HL-60/S4 treated with phorbol 12-myristate 13-acetate at 8.2 ng/mL for 4 days and 3 days (cell line): ENCODE measurements at regions not wholly inside any gene's neighbourhood (a gene's known extent, or its start where the extent isn't known, plus 50 kb on each side); places are given as distances from the start of the nearest gene placed in this dataset.

Experiments
- in situ Hi-C: fragments of 300-500 bp; cut with MboI; formaldehyde crosslinking; loops from 2 replicates; pipeline ENCODE4 v1.15.0; 2022; ENCODE audit warnings: low sequenced_read_pairs

DNA sequence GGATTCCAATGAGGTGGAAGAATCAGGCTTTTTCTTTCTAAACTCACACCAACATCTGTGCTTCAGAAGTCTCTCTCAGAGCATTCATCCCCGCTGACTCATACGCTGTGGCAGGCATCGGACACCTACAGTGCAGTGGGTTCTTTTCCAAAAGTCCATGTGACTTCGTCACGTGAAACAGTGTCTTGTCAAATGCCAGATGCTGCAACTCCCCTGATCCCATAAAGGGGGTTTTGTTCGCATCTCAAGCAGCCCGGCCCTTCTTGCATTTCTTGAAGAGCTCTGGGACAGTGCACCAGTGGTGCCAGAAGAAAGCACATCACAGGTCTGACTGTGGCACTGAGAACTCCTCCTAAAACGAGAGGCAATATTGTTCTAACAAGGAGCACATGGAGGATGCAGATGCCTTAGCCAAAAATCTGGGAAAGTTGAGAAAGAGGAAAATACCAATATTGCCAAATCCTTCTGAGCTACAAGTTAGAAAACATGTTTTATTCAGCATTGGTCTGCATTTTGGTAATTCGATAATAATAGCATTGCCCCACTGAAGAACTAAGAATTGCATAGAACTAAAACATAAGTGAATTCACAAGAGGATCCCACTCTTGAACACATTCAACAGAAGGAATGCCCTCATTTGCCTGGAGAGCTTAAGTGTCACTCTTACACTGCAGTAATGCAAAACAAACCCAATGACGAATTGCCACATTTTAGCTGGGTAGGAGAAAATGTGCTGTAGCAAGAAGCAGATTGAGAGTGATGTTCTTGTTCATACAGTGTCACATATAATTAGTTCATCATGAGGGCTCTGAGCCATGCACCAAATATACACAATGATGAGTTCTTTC, 204.4 kb downstream of the CXCL12 start:
- in situ Hi-C loops, result no loop called here

DNA sequence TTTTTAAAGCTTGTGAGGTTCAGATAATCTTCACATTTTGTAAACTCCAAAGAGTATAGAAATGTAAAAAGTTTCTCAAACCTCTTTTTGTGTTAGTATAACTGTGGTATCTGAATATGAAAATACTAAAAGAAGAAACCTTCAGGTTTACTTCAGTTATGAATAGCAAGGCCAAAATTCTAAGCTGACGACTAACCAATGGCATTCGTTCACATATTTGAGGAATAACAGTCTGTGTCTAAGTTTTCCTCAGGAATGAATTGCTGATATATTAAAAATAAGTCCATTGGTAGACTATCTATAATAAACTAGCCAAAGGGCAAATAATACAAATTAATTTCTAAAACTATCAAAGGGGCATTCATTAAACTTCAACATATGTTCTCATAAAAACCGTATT, 206.0 kb downstream of the CXCL12 start:
- in situ Hi-C loops, result no loop called here

DNA sequence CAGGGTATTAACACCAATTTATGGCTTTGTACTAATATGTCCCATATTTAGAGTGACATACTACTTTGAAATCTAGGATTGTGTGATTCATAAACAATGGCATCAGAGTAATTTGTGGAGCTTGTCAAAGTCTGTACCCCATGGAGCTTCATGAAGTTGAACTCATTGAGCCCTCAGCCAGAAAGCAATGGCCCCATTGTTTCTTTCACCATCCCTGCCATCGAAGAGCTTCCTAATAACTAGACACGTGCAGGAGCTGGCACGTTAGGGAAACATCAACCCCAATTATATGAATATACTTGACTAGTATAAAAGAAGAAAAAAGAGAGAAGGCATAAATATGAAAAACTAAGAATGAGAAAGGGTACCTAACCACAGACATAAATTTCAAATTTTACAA, 206.6 kb downstream of the CXCL12 start:
- in situ Hi-C loops, result no loop called here

DNA sequence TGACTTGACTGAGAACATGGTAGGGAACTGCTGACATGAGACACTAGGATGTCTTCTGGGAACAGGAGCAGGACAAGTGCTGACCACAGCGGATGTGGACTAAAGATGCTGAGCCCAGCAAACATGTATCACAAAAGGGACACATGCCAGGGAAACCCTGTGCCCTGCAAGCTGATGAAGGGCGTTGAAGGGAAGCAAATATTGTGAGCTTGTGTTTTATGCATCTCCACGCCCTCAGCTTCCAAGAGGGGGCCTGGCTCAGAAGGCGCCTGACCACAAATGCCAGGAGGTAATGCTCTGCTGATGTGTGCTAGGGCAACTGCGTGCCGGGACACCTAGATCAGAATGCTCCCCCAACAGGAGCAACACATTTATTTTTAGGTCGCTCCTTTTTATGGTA, 207.3 kb downstream of the CXCL12 start:
- in situ Hi-C loops, result no loop called here

DNA sequence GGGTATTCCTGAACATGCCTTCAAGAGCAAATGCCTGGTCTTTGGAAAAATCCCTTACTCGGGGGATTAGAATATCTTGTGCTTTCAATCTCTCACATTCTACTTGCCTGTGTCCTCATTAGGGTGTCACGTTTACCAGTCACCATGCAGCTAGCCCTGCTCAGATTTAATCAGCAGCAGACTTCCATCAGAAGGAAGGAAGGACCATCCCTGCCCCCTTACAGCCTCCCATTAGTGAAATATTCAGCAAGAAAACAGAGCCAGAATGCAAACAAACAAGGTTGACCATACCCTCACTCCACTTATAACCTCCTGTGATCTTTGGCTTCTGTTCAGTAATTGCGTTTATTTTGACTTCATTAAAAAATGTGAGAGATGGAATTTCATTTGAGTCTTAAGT, 208.6 kb downstream of the CXCL12 start:
- in situ Hi-C loops, result no loop called here

DNA sequence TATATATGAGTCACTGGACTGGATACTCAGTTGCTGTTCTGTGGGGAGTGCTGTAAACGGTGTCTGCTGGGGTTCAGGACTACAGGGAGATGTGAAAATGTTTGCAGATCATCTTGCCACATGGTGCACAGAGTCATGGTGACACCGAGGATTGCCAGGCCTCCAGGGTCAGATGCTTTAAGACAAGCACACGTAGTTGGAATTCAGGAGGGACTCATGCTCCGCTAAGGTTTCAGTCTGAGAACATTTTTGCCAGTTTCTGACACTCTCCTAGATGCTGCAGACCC, 211.3 kb downstream of the CXCL12 start:
- in situ Hi-C loops, result no loop called here

DNA sequence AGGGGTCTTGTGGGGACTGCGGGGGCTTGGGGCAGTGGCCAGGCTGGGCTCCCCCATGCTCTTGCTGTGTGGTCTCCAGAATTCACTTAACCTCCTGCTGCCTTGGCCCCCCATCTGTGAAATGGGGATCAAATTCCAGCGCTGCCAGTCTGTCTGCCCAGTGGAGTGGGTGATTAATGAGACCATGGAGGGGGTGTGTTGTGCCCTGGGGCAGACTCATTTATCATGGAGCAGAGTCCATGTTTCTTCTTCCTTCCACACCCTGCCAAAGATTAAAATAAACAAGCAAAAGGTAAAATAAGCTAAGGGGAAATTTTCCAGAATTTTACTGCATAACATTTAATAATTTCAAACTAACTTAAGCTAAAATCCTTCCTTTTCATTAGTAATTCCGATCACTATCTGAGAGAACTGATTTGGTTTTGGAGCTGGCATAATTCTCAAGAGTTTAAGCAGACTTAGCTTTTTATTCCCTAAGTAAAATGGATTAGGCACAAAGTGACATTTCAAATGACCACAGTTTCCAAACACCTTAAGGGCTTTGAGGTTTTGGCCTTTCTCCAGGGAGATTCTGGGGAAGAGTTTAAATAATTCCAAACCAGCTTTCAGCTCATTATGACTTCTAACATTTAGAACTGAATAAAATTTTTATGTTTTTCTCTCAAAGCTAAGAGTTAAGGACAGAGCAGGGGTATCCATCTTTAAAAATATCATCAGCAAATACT, 211.9 kb downstream of the CXCL12 start:
- in situ Hi-C loops, result no loop called here

DNA sequence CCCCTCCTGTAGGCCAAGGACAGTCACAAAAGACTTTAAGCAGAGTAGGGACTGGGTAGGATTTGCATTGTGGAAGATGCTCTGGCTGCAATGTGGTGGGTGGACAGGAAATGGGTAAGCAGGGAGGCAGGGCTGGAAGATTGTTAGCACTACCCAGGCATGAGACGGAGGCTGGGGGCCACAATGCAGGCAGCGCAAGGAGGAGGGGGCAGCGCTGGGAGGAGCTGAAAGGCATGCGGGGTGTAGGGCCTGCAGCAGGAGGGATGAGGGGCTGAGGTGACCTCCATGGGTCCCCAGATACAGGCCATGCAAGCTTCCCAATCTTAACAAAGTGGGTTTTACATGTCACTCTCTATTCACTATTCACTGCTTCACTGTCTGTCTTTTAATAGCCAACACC, 213.1 kb downstream of the CXCL12 start:
- in situ Hi-C loops, result no loop called here

DNA sequence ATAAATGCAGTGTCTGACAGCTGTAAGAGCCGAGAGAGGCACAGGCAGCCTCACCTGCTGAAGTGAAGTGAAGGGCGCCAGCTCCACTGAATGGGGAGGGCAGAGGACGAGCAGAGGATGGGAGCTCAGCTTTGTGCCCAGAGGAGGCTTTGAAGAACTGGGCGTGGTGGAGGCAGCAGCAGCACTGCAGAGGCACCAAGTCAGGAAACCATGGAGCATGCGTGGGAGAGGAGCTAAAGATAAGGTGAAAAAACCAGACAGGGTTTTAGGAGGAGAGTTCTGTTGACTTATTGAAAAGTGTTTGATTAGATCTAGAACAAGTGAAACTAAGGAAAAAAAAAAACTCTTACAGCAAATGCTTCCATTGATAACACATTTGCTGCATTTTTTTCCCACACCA, 216.4 kb downstream of the CXCL12 start:
- in situ Hi-C loops, result no loop called here

DNA sequence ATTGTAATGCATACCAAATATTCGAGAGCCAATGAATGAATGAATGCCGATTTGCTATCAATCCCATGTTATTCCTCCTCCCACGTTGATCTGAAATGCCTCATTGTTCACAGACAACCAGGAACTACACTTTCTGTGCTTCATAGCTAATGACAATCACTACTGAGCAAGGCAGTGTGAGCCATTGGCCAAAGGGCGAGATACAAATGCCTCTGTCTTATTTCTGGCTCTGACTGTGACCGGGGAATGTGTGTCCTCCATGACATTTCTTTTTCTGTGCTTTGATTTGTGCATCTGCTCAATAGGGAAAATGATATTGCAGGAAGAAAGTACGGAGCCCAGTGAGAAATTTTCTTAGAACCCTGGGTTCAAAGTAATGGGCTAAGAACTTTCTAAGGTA, 217.1 kb downstream of the CXCL12 start:
- in situ Hi-C loops, result no loop called here

DNA sequence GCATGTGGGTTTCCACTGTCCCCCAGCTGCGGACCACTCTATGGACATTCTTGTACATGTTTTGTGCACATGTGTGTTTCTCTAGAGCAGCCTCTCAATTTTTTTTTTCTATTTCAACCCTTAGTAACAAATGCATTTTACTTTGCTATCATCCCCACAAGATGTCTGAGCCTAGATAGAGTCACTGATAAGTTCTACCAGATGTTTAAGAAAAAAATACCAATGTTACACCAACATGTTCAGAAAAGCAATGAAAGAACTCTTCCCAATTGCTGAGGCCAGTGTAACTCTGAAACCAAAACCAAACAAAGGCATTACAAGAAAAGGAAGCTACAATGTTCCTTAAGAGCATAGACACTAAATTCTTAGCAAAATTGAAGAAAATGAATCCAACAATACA, 218.5 kb downstream of the CXCL12 start:
- in situ Hi-C loops, result no loop called here

DNA sequence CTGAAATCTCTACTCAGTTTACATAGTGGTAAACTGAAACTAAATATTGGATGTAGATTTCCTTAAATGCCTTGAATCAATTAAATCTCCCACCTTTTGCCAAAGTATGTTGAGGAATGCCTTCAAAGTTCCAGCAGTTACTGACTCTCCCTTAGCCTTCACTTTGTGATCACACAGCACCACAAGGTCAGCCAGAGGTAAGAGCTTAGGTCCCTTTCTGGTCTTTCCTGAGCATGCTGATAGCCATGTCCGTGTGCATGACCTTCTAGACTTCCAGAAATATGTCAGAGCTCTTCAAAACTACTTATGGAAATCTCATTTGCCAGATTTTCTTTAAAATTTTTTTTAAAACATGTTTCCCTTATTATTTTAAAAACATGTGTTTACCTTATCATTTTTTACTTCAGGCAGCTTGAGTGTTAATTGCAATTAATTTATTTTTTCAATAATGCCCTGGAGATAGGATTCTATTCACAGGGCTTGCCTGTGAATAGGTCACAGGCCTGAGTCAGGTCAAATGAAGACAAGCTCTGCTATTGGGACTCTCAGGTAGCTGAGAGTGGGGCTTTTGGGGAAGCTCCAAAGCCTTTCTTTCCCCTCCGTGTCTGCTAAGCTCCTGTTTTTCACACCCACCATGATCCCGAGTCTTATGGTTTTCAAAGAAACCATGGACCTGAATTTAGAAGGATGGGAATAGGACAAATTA, 220.5 kb downstream of the CXCL12 start:
- in situ Hi-C loops, result no loop called here

DNA sequence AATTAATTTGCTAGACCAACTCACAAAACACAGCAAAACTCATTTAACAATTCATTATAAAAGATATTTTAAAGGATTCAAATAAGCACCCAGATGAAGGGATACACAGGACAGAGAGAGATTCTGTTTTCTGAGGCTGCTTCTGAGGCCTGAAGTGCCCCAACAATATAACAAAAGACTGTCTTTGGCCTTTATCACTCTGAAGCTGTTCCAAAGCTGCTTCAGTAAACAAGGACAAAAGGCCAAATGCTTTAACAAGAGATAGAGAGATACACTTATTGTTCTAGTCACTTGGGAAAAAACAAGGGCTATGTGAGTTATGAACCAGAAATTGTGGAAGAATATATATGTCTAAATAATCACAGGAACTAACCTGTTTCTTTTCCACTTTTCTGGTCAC, 223.7 kb downstream of the CXCL12 start:
- in situ Hi-C loops, result no loop called here

DNA sequence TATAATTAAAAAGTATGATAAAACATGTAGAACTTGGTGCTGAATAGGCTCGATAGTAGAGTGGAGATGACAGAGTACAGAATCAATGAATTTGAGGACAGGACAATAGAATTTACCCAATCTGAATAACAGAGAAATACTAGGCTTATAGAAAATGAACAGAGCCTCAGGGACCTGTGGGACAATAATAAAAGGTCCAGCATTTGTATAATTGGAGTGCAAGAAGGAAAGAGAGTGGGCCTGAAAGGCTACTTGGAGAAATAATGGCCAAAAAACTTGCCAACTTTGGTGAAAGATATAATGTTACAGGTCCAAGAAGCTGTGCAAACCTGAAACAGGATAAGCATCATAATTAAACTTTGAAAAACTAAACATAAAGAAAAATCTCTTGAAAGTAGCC, 227.3 kb downstream of the CXCL12 start:
- in situ Hi-C loops, result no loop called here

DNA sequence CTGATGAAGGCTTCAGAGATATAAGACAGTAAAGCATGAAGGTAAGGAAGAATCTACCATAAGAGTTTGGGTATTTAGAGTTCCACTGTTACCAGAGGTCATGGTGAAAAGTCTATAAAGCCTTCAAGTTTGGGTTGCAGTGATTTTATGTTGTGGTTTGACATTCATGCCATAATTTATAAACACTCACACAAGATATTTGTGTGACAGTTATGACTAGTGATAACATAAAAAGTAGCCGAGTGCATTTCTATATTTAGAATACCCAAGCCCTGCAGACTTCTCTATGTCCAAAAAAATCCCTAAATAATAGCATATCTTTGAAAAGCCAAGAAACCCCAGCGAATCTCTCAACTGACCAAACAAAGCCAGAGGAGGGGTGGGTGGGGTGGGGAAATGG, 229.9 kb downstream of the CXCL12 start:
- in situ Hi-C loops, result no loop called here

DNA sequence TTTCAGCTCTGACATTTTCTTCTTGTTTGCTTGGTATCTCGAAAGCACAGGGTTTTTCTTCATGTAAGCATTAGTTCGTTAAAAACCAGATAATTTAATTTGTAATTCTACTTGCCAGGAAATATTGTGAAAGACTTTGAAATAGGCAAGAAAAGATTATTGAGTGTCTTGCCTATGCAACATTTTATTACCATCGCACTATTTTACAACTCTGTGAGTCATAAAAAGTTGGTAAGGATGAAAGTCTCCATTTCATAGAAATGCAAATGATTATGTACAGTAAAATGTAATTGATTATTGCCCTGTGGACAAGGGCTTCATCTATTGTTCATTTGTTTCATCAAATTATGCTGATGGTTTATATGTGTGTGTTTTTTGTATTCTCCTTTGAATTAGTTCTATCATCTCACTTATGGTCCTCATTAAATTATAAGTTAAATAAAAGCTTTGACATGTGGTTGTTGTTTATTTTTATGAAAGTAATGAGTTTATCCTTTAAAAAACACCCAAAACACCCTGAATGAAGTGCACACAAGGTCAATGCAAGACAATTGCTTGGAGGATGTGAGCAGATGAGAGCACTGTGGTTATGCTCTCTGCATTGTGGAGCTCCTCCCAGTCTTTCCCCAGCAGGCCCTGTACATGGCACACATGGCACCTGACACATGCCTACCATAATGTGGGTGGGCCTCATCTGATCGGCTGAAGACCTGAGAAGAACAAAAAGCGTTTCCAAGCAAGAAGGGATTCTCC, 230.8 kb downstream of the CXCL12 start:
- in situ Hi-C loops, result no loop called here

DNA sequence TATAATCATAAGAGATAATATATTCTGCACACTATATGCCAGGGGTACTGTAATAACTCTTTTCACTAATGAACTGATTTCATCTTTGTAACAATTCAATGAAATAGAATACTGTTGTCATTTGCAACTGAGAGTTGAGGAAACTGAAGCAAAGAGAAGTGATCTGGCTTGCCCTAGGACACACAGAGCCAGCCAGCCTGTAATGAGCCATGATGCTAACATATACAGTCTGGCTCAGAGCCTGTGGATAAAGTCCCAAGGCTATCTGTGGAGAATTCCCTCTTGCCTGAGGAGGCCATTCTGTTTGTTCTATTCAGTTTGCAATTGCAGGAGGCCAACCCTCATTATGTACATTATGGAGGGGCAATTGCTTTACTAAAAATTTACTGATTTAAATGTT, 241.3 kb downstream of the CXCL12 start:
- in situ Hi-C loops, result no loop called here

DNA sequence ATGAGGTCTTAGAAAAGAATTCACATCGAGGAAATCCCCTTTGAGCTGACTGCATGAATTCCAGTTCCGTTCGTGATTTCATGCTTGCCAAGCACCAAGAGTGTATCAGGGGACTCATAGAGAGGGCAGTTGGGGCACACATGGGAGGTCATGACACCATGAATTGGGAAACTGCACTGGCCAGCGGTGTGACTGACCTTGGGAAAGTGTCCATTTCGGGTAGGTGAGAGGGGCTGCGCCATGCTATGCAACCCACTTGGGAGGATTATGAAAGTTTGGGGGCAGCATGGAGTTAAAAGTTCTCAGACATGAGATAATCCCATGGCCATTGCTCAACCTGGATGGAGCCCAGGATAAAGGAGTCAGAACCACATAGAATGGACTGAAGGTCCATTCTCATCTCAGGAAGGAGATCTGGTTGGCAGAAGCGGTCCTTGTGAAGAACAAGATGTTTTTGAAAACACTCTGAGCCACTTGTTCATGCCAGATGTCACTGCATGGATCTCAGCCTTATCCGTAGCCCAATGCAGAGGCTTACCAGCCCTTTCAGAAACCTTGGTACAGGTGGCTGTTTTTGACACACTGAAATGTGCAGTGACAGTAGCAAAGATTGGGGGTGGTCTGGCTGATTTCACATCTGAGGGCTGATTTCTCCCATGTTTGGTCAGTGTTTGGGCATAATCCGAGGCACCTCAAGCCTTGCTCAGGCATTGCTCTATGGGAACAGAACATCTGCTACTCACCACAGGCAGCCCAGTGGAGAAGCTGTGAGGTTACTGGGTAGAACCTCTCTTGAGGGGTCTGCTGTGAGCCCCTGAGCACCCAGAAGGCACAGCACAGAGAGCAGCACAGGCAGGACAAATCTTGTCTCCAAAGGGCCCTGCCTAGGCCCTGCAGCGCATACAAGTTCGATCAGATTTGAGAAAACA, 252.3 kb downstream of the CXCL12 start:
- in situ Hi-C loops, result no loop called here

DNA sequence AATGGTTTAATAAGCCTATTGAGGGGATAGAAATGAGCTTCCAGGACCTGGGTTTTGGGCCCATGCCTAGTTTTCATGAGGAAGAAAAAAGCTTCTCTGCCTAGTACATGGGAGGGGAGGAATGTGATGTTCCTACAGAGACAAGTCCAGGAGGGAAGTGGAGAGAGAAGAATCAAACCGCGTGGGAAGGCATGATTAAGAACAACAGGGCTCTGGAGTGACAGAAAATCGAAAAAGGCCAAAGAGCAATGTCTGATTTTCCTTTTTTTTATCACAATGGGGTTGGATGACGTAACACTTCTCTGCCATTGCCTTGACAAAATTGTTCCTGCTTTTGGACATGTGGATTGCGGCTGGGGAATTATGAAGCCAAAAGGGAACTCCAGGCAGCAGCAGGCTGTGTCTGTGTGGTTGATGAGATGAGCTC, 258.6 kb downstream of the CXCL12 start:
- in situ Hi-C loops, result no loop called here

DNA sequence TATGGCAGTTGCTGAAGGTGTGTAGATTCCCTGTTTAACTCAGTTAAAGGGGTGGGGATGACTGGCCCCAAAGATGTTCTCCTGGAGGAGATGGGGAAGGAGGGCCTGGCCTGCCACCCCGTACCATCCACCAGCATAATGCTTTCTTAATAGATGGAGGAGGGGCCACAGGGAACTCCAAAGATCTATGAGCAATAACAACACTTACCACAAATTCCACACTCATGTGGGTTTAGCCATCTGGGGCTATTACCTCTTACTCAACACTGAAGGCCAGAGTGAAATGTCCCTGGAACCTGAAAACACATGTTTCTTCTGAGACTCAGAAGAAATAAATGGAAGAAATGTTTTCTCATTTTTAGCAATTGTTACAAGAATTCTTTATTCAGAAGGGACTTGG, 259.0 kb downstream of the CXCL12 start:
- in situ Hi-C loops, result no loop called here
